OCI-LY7 (cell line): ENCODE measurements at regions not wholly inside any gene's neighbourhood (a gene's known extent, or its start where the extent isn't known, plus 50 kb on each side); places are given as distances from the start of the nearest gene placed in this dataset.

Source experiments
- BruUV-seq: library from RNA; stranded (reverse); fragments of 400-500 nt; replicated peaks from 2 replicates; lab custom pipeline; 2021; lab: Mats Ljungman, UMichigan
- CTCF ChIA-PET: fragments of 300-600 bp; sonication (Branson Sonifier 250); formaldehyde crosslinking; loops from one replicate; lab custom pipeline; 2022; ENCODE audit warnings: antibody characterized with exemption; ENCODE audit not compliant: unreplicated experiment; lab: Charles Lee
- POLR2A ChIA-PET: fragments of 300-600 bp; sonication (Branson Sonifier 250); formaldehyde crosslinking; loops from one replicate; lab custom pipeline; 2022; ENCODE audit warnings: antibody characterized with exemption; lab: Charles Lee
- DNase-seq: peaks from one replicate; pipeline ENCODE4 v3.0.0-alpha.2; 2015; ENCODE audit warnings: low spot score
- H2AFZ ChIP-seq: fragments of 200-600 bp; sonication (generic), shearing (Covaris generic); 2 replicates; pipeline ENCODE4 v1.6.1; 2014; ENCODE audit warnings: mild to moderate bottlenecking, antibody characterized with exemption, low read length, moderate library complexity
- H3K27ac ChIP-seq: fragments of 200-600 bp; sonication (generic); 2 replicates; pipeline ENCODE4 v1.5.1; 2014; ENCODE audit warnings: mixed run types, low read depth, mild to moderate bottlenecking, moderate library complexity, low read length, inconsistent platforms; ENCODE audit not compliant: poor library complexity, severe bottlenecking
- H3K36me3 ChIP-seq: fragments of 200-600 bp; sonication (generic); 2 replicates; pipeline ENCODE4 v1.6.1; 2014; ENCODE audit warnings: mild to moderate bottlenecking, antibody characterized with exemption, low read length, moderate library complexity, mixed read lengths; ENCODE audit not compliant: insufficient read depth
- H3K4me1 ChIP-seq: fragments of 200-600 bp; sonication (generic); 2 replicates; pipeline ENCODE4 v1.5.1; 2014; ENCODE audit warnings: mild to moderate bottlenecking, low read length; ENCODE audit not compliant: insufficient read depth, poor library complexity, severe bottlenecking
- H3K4me2 ChIP-seq: fragments of 200-600 bp; sonication (generic); 2 replicates; pipeline ENCODE4 v1.6.1; 2014; ENCODE audit warnings: mild to moderate bottlenecking, low read length
- H3K4me3 ChIP-seq: fragments of 200-600 bp; sonication (generic); 2 replicates; pipeline ENCODE4 v1.5.1; 2014; ENCODE audit warnings: mild to moderate bottlenecking, low read depth, low read length; ENCODE audit not compliant: poor library complexity, severe bottlenecking
- H3K79me2 ChIP-seq: fragments of 200-600 bp; sonication (generic); 2 replicates; pipeline ENCODE4 v1.6.1; 2016; ENCODE audit warnings: low read depth, mild to moderate bottlenecking, low read length, moderate library complexity, mixed read lengths; ENCODE audit not compliant: insufficient read depth
- H3K9me2 ChIP-seq: fragments of 200-600 bp; sonication (generic); 2 replicates; pipeline ENCODE4 v1.6.1; 2016; ENCODE audit warnings: mild to moderate bottlenecking, low read length, mixed read lengths; ENCODE audit not compliant: insufficient read depth
- H3K9me3 ChIP-seq: fragments of 200-600 bp; sonication (generic); 2 replicates; pipeline ENCODE4 v1.6.1; 2014; ENCODE audit warnings: mild to moderate bottlenecking, mixed run types, low read length, mixed read lengths
- H4K20me1 ChIP-seq: fragments of 200-600 bp; sonication (generic); 2 replicates; pipeline ENCODE4 v1.6.1; 2014; ENCODE audit warnings: mild to moderate bottlenecking, antibody characterized with exemption, low read length, moderate library complexity, mixed read lengths; ENCODE audit not compliant: insufficient read depth
- EZH2phosphoT487 ChIP-seq: fragments of 200-600 bp; sonication (generic); IDR thresholded peaks from 2 replicates; pipeline ENCODE4 v1.6.1; 2018; ENCODE audit warnings: low read depth, borderline replicate concordance, mild to moderate bottlenecking, mixed run types, antibody characterized with exemption, low read length, moderate library complexity, mixed read lengths
- intact Hi-C: fragments of 100-400 bp; cut with micrococcal nuclease; formaldehyde crosslinking; loops from one replicate; pipeline ENCODE4 v1.10.0; 2022; ENCODE audit not compliant: unreplicated experiment
- TF ChIP-seq, protein P1 (sequence below): fragments of 200-600 bp; sonication (generic); conservative IDR thresholded peaks from 2 replicates; pipeline ENCODE4 v1.5.1; 2014; ENCODE audit warnings: mild to moderate bottlenecking, antibody characterized with exemption, low read length, moderate library complexity, mixed read lengths

DNA sequence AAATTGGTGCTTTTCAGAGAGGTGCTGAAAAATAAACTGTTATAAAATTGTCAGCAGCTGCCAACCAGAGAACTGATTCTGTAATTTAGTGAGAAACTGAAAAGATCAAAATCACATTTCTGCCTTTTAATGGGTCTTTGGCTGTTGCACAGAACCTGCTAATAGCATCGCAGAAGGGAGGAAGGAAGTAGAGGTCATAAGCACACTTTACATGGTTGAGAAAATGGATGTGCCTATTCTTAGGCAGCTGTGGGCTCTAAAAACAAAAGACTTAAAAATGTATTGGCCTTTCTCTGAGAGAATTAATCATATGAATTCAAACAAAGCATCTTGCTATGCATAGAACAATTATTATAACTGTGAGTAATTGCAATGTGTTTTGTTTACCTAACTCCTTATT, 1186.9 kb downstream of the DSC3 start:
- H3K4me2 ChIP-seq = no peak overlapping the region
- no peaks in the 10 kb centered on the region for H4K20me1 ChIP-seq
- TF ChIP-seq, protein P1, sequence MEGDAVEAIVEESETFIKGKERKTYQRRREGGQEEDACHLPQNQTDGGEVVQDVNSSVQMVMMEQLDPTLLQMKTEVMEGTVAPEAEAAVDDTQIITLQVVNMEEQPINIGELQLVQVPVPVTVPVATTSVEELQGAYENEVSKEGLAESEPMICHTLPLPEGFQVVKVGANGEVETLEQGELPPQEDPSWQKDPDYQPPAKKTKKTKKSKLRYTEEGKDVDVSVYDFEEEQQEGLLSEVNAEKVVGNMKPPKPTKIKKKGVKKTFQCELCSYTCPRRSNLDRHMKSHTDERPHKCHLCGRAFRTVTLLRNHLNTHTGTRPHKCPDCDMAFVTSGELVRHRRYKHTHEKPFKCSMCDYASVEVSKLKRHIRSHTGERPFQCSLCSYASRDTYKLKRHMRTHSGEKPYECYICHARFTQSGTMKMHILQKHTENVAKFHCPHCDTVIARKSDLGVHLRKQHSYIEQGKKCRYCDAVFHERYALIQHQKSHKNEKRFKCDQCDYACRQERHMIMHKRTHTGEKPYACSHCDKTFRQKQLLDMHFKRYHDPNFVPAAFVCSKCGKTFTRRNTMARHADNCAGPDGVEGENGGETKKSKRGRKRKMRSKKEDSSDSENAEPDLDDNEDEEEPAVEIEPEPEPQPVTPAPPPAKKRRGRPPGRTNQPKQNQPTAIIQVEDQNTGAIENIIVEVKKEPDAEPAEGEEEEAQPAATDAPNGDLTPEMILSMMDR = no peak
- TF ChIP-seq EZH2phosphoT487 = no peak
- CTCF ChIA-PET = no interaction called here
- no peaks in the 10 kb centered on the region for H3K36me3 ChIP-seq
- no peaks in the 10 kb centered on the region for H3K79me2 ChIP-seq
- no peaks in the 10 kb centered on the region for H3K9me2 ChIP-seq
- H2AFZ ChIP-seq = no peak overlapping the region
- no peak for DNase-seq
- no peak overlapping the region for H3K4me3 ChIP-seq
- H3K27ac ChIP-seq = no peak overlapping the region
- POLR2A ChIA-PET = no interaction called here
- intact Hi-C loops = no loop called here
- no peaks in the 10 kb centered on the region for H3K4me1 ChIP-seq
- H3K9me3 ChIP-seq = no peaks in the 10 kb centered on the region
- no TSS peak for BruUV-seq

DNA sequence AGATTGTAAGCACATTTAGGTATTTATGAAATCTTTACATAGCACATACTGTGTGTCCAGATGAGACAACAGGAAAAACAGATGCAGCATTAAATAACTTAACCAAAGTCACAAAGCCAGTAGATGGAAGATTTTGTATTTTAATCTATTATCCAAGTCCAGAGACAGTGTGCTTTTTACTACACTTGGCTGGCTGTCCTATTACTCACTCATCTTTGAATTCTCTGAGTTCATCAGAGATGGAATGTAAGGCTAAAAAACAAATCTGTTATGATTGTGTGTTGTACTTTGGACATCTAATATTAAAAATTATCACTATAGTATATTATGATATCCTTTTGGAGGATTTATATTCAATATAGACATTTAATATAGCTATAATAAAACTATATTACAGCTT, 1189.4 kb downstream of the DSC3 start:
- Histone ChIP-seq H4K20me1 (no peaks in the 10 kb centered on the region), H3K9me3 (no peaks in the 10 kb centered on the region), H3K27ac (no peak overlapping the region), H3K4me3 (no peak overlapping the region), H3K9me2 (no peaks in the 10 kb centered on the region), H3K36me3 (no peaks in the 10 kb centered on the region), H3K4me1 (no peaks in the 10 kb centered on the region), H3K4me2 (no peak overlapping the region), H2AFZ (no peak overlapping the region), H3K79me2 (no peaks in the 10 kb centered on the region)
- no TSS peak for BruUV-seq
- POLR2A ChIA-PET = no interaction called here
- intact Hi-C loops = no loop called here
- CTCF ChIA-PET = no interaction called here
- DNase-seq = no peak
- no peak for TF ChIP-seq EZH2phosphoT487
- TF ChIP-seq, protein P1 = no peak

DNA sequence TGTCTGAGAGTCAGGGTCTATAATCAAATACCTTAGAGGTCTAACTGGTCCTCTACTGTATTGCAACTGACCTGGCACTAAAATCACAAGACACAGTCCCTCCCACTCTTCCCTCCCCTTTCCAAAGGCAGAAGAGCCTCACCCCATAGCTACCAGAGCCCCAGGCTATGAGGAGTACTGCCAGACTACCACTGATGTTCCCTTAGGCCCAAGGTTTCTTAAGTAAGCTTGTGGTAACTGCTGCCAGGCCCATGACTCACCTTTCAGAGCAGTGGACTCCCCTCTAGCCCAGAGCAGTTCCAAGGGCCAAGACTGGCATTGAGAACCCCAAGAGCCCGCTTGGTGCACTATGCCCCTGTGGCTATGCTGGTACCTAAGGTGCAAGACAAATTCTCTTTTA, 1193.4 kb downstream of the DSC3 start:
- ChIA-PET POLR2A (no interaction called here), CTCF (no interaction called here)
- no peaks in the 10 kb centered on the region for H3K9me3 ChIP-seq
- no peak overlapping the region for H3K27ac ChIP-seq
- H3K79me2 ChIP-seq = no peaks in the 10 kb centered on the region
- intact Hi-C loops = no loop called here
- DNase-seq = no peak
- TF ChIP-seq, protein P1 = no peak
- TF ChIP-seq EZH2phosphoT487 = no peak
- H3K36me3 ChIP-seq = no peaks in the 10 kb centered on the region
- H3K9me2 ChIP-seq = no peaks in the 10 kb centered on the region
- no peak overlapping the region for H2AFZ ChIP-seq
- no peaks in the 10 kb centered on the region for H3K4me1 ChIP-seq
- H3K4me3 ChIP-seq = no peak overlapping the region
- H3K4me2 ChIP-seq = no peak overlapping the region
- no peaks in the 10 kb centered on the region for H4K20me1 ChIP-seq
- no TSS peak for BruUV-seq
